ENCODE measurements at regions not wholly inside any gene's neighbourhood (a gene's known extent, or its start where the extent isn't known, plus 50 kb on each side); places are given as distances from the start of the nearest gene placed in this dataset.

DNA sequence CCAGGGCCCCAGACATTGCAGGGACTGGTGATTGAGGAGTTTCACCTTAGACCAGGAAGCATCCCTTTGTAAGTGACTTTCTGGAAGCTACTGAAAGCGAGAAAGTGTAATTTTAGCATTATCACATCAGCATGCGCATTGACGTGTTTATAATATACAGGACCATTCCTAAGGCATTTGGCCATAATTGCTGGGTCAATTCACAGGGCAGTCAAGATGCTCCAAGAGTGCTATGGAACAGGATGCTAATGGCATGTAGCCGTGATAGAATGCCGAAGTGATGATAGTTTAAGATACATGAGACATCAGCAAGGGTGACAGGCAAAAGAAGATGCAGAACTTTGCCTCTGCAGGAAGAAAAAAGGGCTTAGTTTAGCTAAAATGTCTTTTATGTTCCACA is 347.6 kb upstream of the NBEA start:
- Mint-ChIP-seq H3K27ac (ENCODE audit: unreplicated experiment) (no peak overlapping the region), H3K27me3 (ENCODE audit: insufficient read depth, unreplicated experiment) (no peaks in the 10 kb centered on the region), H3K4me1 (ENCODE audit: low read depth, unreplicated experiment) (no peaks in the 10 kb centered on the region), H3K9me3 (ENCODE audit: unreplicated experiment) (no peaks in the 10 kb centered on the region), H3K36me3 (ENCODE audit: insufficient read depth, unreplicated experiment) (no peaks in the 10 kb centered on the region), H3K4me3 (ENCODE audit: unreplicated experiment) (no peak overlapping the region)
- H3K27me3 ChIP-seq (replicated peaks; ENCODE audit: control insufficient read depth, insufficient read depth, low read length) = no peaks in the 10 kb centered on the region
- TF ChIP-seq, protein P1, sequence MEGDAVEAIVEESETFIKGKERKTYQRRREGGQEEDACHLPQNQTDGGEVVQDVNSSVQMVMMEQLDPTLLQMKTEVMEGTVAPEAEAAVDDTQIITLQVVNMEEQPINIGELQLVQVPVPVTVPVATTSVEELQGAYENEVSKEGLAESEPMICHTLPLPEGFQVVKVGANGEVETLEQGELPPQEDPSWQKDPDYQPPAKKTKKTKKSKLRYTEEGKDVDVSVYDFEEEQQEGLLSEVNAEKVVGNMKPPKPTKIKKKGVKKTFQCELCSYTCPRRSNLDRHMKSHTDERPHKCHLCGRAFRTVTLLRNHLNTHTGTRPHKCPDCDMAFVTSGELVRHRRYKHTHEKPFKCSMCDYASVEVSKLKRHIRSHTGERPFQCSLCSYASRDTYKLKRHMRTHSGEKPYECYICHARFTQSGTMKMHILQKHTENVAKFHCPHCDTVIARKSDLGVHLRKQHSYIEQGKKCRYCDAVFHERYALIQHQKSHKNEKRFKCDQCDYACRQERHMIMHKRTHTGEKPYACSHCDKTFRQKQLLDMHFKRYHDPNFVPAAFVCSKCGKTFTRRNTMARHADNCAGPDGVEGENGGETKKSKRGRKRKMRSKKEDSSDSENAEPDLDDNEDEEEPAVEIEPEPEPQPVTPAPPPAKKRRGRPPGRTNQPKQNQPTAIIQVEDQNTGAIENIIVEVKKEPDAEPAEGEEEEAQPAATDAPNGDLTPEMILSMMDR (IDR thresholded peaks at IDR 0.05; ENCODE audit: insufficient read depth in 1 of 2, low read depth in 1 of 2, low read length in 1 of 2, severe bottlenecking in 1 of 2, unreplicated experiment in 1 of 2) = no peak
- intact Hi-C loops (cut with micrococcal nuclease; ENCODE audit: unreplicated experiment) = no loop called here
- no TSS peak for BruUV-seq (replicated peaks)
- ChIA-PET CTCF (no interaction called here), POLR2A (no interaction called here)
- H3K36me3 ChIP-seq (ENCODE audit: control insufficient read depth, insufficient read depth, low read length) = no peaks in the 10 kb centered on the region
- no peak for DNase-seq
- no peaks in the 10 kb centered on the region for H3K9me3 ChIP-seq
- H3K4me3 ChIP-seq (ENCODE audit: low read depth, low read length) = no peak overlapping the region
- H3K4me1 ChIP-seq = no peaks in the 10 kb centered on the region

DNA sequence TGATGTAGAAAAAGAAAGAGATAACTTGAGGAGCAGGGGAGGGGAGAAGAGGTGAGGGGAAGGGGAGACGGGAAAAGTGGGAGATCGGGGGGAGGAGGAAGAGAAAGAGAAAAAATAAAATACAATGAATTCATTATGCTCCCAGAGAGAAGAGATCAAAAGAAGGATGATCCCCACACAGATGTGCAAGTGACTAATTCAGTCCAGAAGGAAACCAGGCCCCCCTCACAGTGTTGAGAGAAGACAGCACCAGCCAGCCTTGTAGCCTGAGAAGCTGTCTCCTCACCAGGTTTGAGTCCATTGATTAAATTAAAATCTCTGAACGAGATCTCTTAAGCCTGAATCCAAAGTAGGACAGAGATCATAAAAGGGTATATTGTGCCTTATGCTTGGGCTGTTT is 333.7 kb upstream of the NBEA start:
- BruUV-seq (replicated peaks) = no TSS peak
- Mint-ChIP-seq H3K4me1 (ENCODE audit: low read depth, unreplicated experiment) (no peaks in the 10 kb centered on the region), H3K4me3 (ENCODE audit: unreplicated experiment) (no peak overlapping the region), H3K9me3 (ENCODE audit: unreplicated experiment) (peaks cover 10% of the 10 kb centered on the region), H3K36me3 (ENCODE audit: insufficient read depth, unreplicated experiment) (no peaks in the 10 kb centered on the region), H3K27me3 (ENCODE audit: insufficient read depth, unreplicated experiment) (no peaks in the 10 kb centered on the region), H3K27ac (ENCODE audit: unreplicated experiment) (no peak overlapping the region)
- TF ChIP-seq, protein P1 (IDR thresholded peaks at IDR 0.05; ENCODE audit: insufficient read depth in 1 of 2, low read depth in 1 of 2, low read length in 1 of 2, severe bottlenecking in 1 of 2, unreplicated experiment in 1 of 2) = no peak
- DNase-seq = no peak
- ChIA-PET CTCF (no interaction called here), POLR2A (interaction anchor here (0.5 kb wide), 1 partner anchor 21 kb away, joined by 4 read pairs; no protein-coding TSS in a partner anchor)
- Histone ChIP-seq H3K9me3 (no peaks in the 10 kb centered on the region), H3K27me3 (replicated peaks; ENCODE audit: control insufficient read depth, insufficient read depth, low read length) (no peaks in the 10 kb centered on the region; the same call in 1 of the 2 replicates), H3K36me3 (ENCODE audit: control insufficient read depth, insufficient read depth, low read length) (no peaks in the 10 kb centered on the region), H3K4me3 (ENCODE audit: low read depth, low read length) (no peak overlapping the region), H3K4me1 (no peaks in the 10 kb centered on the region)
- intact Hi-C loops (cut with micrococcal nuclease; ENCODE audit: unreplicated experiment) = no loop called here

DNA sequence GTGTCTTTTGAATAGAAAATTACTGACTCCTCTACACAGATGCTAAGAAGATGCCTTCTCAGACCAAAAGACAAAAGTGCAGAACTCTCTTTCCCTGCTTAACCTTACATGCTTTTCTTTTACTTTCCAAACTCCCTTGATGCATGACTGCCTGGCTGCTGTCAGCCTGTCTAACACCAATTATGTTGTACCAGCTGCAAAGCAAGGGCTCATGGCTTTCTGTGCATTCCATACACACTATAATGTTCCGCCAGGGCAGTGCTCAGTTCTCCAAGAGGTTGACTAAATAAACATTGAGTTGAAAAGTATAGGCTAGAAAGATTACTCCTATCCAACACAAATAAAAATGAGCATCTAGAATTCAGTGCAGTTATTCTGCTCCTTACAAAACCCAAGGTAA is 330.4 kb upstream of the NBEA start:
- intact Hi-C loops (cut with micrococcal nuclease; ENCODE audit: unreplicated experiment) = no loop called here
- Histone ChIP-seq H3K9me3 (peaks cover 3% of the 10 kb centered on the region; the same call in 1 of the 2 replicates), H3K4me3 (ENCODE audit: low read depth, low read length) (no peak overlapping the region), H3K36me3 (ENCODE audit: control insufficient read depth, insufficient read depth, low read length) (no peaks in the 10 kb centered on the region), H3K27me3 (replicated peaks; ENCODE audit: control insufficient read depth, insufficient read depth, low read length) (no peaks in the 10 kb centered on the region), H3K4me1 (peaks cover 22% of the 10 kb centered on the region)
- TF ChIP-seq, protein P1 (IDR thresholded peaks at IDR 0.05; ENCODE audit: insufficient read depth in 1 of 2, low read depth in 1 of 2, low read length in 1 of 2, severe bottlenecking in 1 of 2, unreplicated experiment in 1 of 2) = no peak
- BruUV-seq (replicated peaks) = no TSS peak
- no peaks in the 10 kb centered on the region for H3K36me3 Mint-ChIP-seq (ENCODE audit: insufficient read depth, unreplicated experiment)
- no peak for DNase-seq
- ChIA-PET CTCF (no interaction called here), POLR2A (no interaction called here)
- peaks cover 19% of the 10 kb centered on the region for H3K4me1 Mint-ChIP-seq (ENCODE audit: low read depth, unreplicated experiment)
- no peak overlapping the region for H3K4me3 Mint-ChIP-seq (ENCODE audit: unreplicated experiment)
- peaks cover 10% of the 10 kb centered on the region for H3K9me3 Mint-ChIP-seq (ENCODE audit: unreplicated experiment)
- no peak overlapping the region for H3K27ac Mint-ChIP-seq (ENCODE audit: unreplicated experiment)
- H3K27me3 Mint-ChIP-seq (ENCODE audit: insufficient read depth, unreplicated experiment) = no peaks in the 10 kb centered on the region

Data from Caco-2 (cell line).